Fibroblast of lung (primary cell): ENCODE measurements at regions not wholly inside any gene's neighbourhood (a gene's known extent, or its start where the extent isn't known, plus 50 kb on each side); places are given as distances from the start of the nearest gene placed in this dataset.
A peak's percentile ranks its signal among the peaks of the same experiment; 100 is the strongest.

Experiments used
- DNase-seq, 2 donors: peaks; one replicate each; pipeline versions ENCODE4 v3.0.0 to v3.0.0-alpha.2; 2010; ENCODE audit warnings: low read depth in 2 of 2
- H2AFZ ChIP-seq: 2 replicates; pipeline ENCODE4 v1.5.1; 2012; ENCODE audit warnings: low read length, control low read depth, inconsistent platforms
- H3K27ac ChIP-seq: 2 replicates; pipeline ENCODE4 v1.5.1; 2011; ENCODE audit warnings: low read length, control low read depth; ENCODE audit not compliant: insufficient read depth
- H3K27me3 ChIP-seq: 2 replicates; pipeline ENCODE4 v1.5.1; 2011; ENCODE audit warnings: mild to moderate bottlenecking, low read length; ENCODE audit not compliant: control insufficient read depth, insufficient read depth
- H3K36me3 ChIP-seq: 2 replicates; pipeline ENCODE4 v1.5.1; 2011; ENCODE audit warnings: low read length; ENCODE audit not compliant: control insufficient read depth, insufficient read depth
- H3K4me1 ChIP-seq: 2 replicates; pipeline ENCODE4 v1.5.1; 2011; ENCODE audit warnings: low read length; ENCODE audit not compliant: control insufficient read depth, insufficient read depth; ENCODE audit errors: extremely low read depth
- H3K4me2 ChIP-seq: 2 replicates; pipeline ENCODE4 v1.5.1; 2011; ENCODE audit warnings: low read length, control low read depth; ENCODE audit not compliant: insufficient read depth; ENCODE audit errors: extremely low read depth
- H3K4me3 ChIP-seq, 4 experiments: fragments of 200-600 bp in 1 of 4; sonication (generic) in 1 of 4; replicated peaks in 1 of 4; 2 replicates each; pipeline ENCODE4 v1.5.1; 2011 to 2016; ENCODE audit warnings: low read length in 4 of 4, low read depth in 3 of 4, mild to moderate bottlenecking in 3 of 4, control low read depth in 2 of 4, inconsistent platforms in 1 of 4, mixed read lengths in 1 of 4; ENCODE audit not compliant: insufficient read depth in 1 of 4; ENCODE audit errors: control extremely low read depth in 1 of 4
- H3K79me2 ChIP-seq: 2 replicates; pipeline ENCODE4 v1.5.1; 2012; ENCODE audit warnings: mild to moderate bottlenecking, low read length, inconsistent platforms; ENCODE audit not compliant: control insufficient read depth, insufficient read depth
- H3K9ac ChIP-seq: 2 replicates; pipeline ENCODE4 v1.5.1; 2011; ENCODE audit warnings: mild to moderate bottlenecking, low read length, control low read depth; ENCODE audit not compliant: insufficient read depth
- H3K9me3 ChIP-seq: 2 replicates; pipeline ENCODE4 v1.5.1; 2012; ENCODE audit warnings: low read depth, low read length; ENCODE audit not compliant: control insufficient read depth, insufficient read depth
- H4K20me1 ChIP-seq: 2 replicates; pipeline ENCODE4 v1.5.1; 2011; ENCODE audit warnings: low read length; ENCODE audit not compliant: control insufficient read depth, insufficient read depth; ENCODE audit errors: extremely low read depth
- CTCF ChIP-seq, 2 donors: IDR thresholded peaks in 1 of 2; conservative IDR thresholded peaks in 1 of 2; 1 replicate in 1 of 2; 2 replicates in 1 of 2; pipeline ENCODE4 v1.5.1; 2011 to 2012; ENCODE audit warnings: low read length in 2 of 2, control low read depth in 1 of 2, inconsistent platforms in 1 of 2, low read depth in 1 of 2, mild to moderate bottlenecking in 1 of 2
- EZH2 ChIP-seq: IDR thresholded peaks from 2 replicates; pipeline ENCODE4 v1.5.1; 2012; ENCODE audit warnings: low read length, control low read depth, mild to moderate bottlenecking; ENCODE audit errors: missing control alignments

GRCh38 chr4:164606478-164606877, 147.5 kb upstream of the SMIM31 start:
- no peak for DNase-seq
- Histone ChIP-seq H3K4me3 (no peak overlapping the region), H3K4me2 (no peak overlapping the region), H3K79me2 (no peaks in the 10 kb centered on the region), H4K20me1 (no peaks in the 10 kb centered on the region), H3K27ac (no peak overlapping the region), H3K9me3 (no peaks in the 10 kb centered on the region), H3K4me1 (no peaks in the 10 kb centered on the region), H3K9ac (no peak overlapping the region), H3K27me3 (no peaks in the 10 kb centered on the region), H3K36me3 (no peaks in the 10 kb centered on the region), H2AFZ (no peak overlapping the region)
- no peak for TF ChIP-seq EZH2
- TF ChIP-seq CTCF (conservative IDR thresholded peaks at IDR 0.05 in 1 of 2, IDR thresholded peaks at IDR 0.05 in 1 of 2; ENCODE audit: low read depth in 1 of 2, low read length in 2 of 2): no peak

DNA sequence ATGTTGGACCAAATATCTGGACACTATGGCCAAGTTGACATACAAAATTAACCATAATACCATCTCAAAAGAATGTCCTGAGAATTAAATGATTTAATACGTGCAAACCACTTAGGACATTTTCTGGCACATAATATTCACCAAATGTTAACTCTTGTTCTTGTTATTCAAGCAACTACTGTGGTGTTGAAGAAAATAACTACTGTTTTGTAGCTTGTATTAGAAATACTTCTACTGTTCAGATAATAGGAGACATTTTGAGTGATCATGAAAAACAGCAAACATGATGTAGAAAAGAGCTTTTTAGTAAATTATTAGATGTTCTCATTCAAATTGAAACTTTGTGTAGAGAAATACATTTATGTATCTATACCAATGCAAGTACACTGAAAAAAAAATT, 140.7 kb upstream of the SMIM31 start:
- Histone ChIP-seq H3K4me3 (no peak overlapping the region), H2AFZ (no peak overlapping the region), H3K9me3 (no peaks in the 10 kb centered on the region), H3K27me3 (no peaks in the 10 kb centered on the region), H4K20me1 (no peaks in the 10 kb centered on the region), H3K4me1 (no peaks in the 10 kb centered on the region), H3K4me2 (no peak overlapping the region), H3K36me3 (no peaks in the 10 kb centered on the region), H3K9ac (no peak overlapping the region), H3K27ac (no peak overlapping the region), H3K79me2 (no peaks in the 10 kb centered on the region)
- DNase-seq: no peak
- TF ChIP-seq CTCF (conservative IDR thresholded peaks at IDR 0.05 in 1 of 2, IDR thresholded peaks at IDR 0.05 in 1 of 2; ENCODE audit: low read depth in 1 of 2, low read length in 2 of 2) (no peak), EZH2 (no peak)

DNA sequence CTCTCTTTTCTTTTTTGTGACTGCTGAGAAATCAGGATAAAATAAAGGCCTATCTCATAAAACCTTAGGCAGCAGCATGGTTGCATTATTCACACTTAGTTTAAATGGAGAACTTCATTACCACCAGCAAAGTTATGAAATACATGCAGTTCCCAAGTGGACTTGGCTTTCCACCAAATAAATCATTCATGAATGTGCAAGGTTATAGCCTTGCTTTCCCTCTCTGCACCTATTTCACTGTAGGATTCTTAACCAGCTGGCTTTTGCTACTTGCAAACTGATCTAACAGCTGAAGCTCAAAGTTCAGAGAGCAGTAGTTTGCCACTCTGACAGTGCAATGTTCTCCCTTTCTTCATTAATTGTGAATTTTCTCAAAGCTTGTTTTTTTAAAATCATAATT, 140.1 kb upstream of the SMIM31 start:
- no peak overlapping the region for H2AFZ ChIP-seq
- no peaks in the 10 kb centered on the region for H3K4me1 ChIP-seq
- peak; percentile 14 to 46 for DNase-seq
- no peaks in the 10 kb centered on the region for H4K20me1 ChIP-seq
- no peaks in the 10 kb centered on the region for H3K9me3 ChIP-seq
- TF ChIP-seq CTCF (conservative IDR thresholded peaks at IDR 0.05 in 1 of 2, IDR thresholded peaks at IDR 0.05 in 1 of 2; ENCODE audit: low read depth in 1 of 2, low read length in 2 of 2) (no peak), EZH2 (no peak)
- no peaks in the 10 kb centered on the region for H3K36me3 ChIP-seq
- H3K27me3 ChIP-seq: no peaks in the 10 kb centered on the region
- no peaks in the 10 kb centered on the region for H3K79me2 ChIP-seq
- H3K4me3 ChIP-seq: no peak overlapping the region
- no peak overlapping the region for H3K27ac ChIP-seq
- no peak overlapping the region for H3K4me2 ChIP-seq
- H3K9ac ChIP-seq: no peak overlapping the region
